GM10248 (cell line): ENCODE measurements at regions not wholly inside any gene's neighbourhood (a gene's known extent, or its start where the extent isn't known, plus 50 kb on each side); places are given as distances from the start of the nearest gene placed in this dataset.

ENCODE experiments used
- CTCF ChIA-PET: fragments of 300-600 bp; sonication (Branson Sonifier 250); formaldehyde crosslinking; extraction: SDS; loops from one replicate; lab custom pipeline; 2021; ENCODE audit warnings: antibody characterized with exemption; lab: Yijun Ruan, JAX
- POLR2A ChIA-PET: fragments of 350-650 bp; sonication (Branson Sonifier 250); formaldehyde crosslinking; extraction: SDS; loops from one replicate; lab custom pipeline; 2020; ENCODE audit warnings: antibody characterized with exemption; lab: Yijun Ruan, JAX
- DNase-seq: peaks from one replicate; pipeline ENCODE4 v3.0.0; 2012; ENCODE audit errors: extremely low spot score
- CTCF ChIP-seq: IDR thresholded peaks from 2 replicates; pipeline ENCODE4 v1.5.1; 2012; ENCODE audit warnings: mild to moderate bottlenecking, low read depth; ENCODE audit errors: extremely low read depth, missing control alignments, control extremely low read depth

- POLR2A ChIA-PET, result no interaction called here
- no peak for TF ChIP-seq CTCF
- CTCF ChIA-PET, result no interaction called here
- DNase-seq, result no peak
These were observed 232.0 kb downstream of the STK31 start for GRCh38 chr7:23942032-23942431.

GRCh38 chr7:23944131-23944530 is 234.1 kb downstream of the STK31 start:
- no peak for TF ChIP-seq CTCF
- ChIA-PET CTCF (no interaction called here), POLR2A (no interaction called here)
- DNase-seq, result no peak

- ChIA-PET CTCF (no interaction called here), POLR2A (no interaction called here)
- DNase-seq, result no peak
- no peak for TF ChIP-seq CTCF
These were observed 235.5 kb downstream of the STK31 start for GRCh38 chr7:23945472-23945871.

- ChIA-PET POLR2A (no interaction called here), CTCF (no interaction called here)
- no peak for TF ChIP-seq CTCF
- no peak for DNase-seq
These were observed 245.1 kb downstream of the STK31 start for GRCh38 chr7:23955145-23955544.

- no peak for DNase-seq
- CTCF ChIA-PET, result no interaction called here
- TF ChIP-seq CTCF, result no peak
- POLR2A ChIA-PET, result no interaction called here
These were observed 245.7 kb downstream of the STK31 start for GRCh38 chr7:23955600-23956149.

- DNase-seq, result no peak
- CTCF ChIA-PET, result interaction anchor here (0.8 kb wide), 1 partner anchor 103 kb away, joined by 3 read pairs; no protein-coding TSS in a partner anchor
- POLR2A ChIA-PET, result no interaction called here
- TF ChIP-seq CTCF, result no peak
These were observed 247.0 kb downstream of the STK31 start for GRCh38 chr7:23956772-23957576.
